Stimulated activated CD8-positive, alpha-beta memory T cell treated with anti-CD3 and anti-CD28 coated beads, Interleukin-4, amount 100 ng/mL, for 48 hours (primary cell): ENCODE measurements at regions not wholly inside any gene's neighbourhood (a gene's known extent, or its start where the extent isn't known, plus 50 kb on each side); places are given as distances from the start of the nearest gene placed in this dataset.

Source experiments
- DNase-seq: peaks from one replicate; pipeline ENCODE4 v3.0.0-alpha.2; 2020

- DNase-seq = no peak
These were observed 661.0 kb upstream of the C9orf72 start for GRCh38 chr9:28234133-28234893.

DNA sequence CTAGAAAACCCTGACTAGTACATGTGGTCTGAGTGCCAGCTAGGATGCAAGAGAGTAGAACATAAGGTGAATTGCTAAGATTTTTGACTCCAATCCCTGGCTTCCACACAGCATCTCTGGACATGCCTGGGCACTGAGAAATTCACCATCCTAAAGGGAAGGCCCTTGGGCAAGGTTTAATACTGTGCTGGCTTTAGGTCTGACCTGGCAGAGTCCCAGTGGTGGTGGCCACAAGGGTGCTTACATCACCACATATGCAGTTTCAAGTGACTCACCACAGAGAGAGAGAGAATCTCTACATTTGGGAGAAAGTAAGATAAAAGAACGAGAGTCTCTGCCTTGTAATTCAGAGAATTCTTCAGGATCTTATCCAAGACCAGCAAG, 661.6 kb upstream of the C9orf72 start:
- DNase-seq = no peak

DNA sequence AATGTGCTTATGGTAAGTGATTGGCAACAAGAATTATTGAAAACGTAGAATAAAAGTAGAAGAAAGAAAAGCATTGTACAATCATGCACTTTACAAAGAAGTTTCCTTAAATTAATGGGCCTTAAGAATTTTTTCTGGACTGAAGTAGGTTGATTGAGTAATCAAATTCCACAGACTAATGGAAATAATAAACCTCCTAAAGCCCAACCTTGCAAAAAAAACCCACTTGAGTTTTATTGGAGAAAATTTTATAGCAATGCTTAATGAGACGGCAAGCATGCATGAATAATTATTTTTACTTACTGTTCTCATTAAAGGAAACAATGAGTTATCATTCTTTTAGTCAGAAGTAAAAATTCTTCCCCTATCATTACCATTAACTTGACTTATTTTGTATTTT, 676.1 kb upstream of the C9orf72 start:
- no peak for DNase-seq

- DNase-seq = no peak
These were observed 681.9 kb upstream of the C9orf72 start for GRCh38 chr9:28255174-28255573.

GRCh38 chr9:28260330-28260729, 687.0 kb upstream of the C9orf72 start:
- no peak for DNase-seq

DNA sequence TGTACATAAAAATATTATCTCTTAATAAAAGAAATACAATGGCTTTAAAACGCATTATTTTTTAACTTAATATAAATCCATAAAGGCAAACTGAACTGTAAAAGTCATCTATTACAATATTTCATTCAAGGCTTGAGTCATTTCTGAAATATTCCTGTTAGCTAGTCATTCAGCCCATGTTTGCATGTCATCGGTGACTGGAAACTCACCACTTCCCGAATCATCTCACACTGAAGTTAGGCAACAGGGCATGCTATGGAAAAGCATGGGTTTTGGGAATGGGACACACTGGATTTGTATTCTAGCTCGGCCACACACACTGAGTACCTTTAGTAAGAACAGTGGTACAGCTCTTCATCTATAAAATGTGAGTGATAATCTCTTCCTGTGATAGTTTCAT, 691.1 kb upstream of the C9orf72 start:
- no peak for DNase-seq

DNA sequence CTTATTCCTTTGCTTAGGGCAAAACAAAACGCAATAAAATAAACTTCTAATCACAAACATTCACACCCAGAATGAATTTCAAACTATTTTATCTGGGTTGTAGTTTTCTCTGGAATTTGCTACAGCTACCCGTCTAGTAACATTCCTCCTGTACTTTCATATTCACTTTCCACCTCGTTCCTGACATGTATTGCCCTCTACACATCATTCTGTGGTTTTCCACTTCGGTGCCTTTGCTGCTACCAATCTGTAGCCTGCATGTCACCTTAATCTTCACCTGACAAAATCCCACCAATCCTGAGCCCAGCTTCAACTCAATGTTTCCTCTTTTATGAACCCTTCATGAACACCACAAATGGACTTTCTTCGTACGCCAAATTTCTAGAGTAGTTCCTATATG, 694.1 kb upstream of the C9orf72 start:
- no peak for DNase-seq

DNA sequence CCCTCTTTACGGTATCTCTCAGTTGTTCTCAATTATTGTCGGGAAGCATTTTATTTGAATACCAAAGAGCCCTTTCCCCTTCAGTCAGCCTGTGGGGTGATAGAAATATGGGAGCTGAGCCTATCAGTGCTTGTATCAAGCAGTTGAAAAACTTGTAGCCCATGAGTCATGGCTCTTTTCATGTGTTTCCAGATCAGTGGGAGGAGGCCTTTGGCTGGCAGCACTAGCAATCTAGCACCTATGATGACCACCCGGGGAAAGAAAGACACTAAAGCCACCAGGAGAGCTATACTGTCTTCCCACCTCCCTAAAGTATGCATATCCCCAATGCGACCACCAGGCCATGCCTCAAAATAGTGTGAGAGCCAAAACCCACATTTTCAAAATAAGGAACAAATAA, 696.9 kb upstream of the C9orf72 start:
- DNase-seq = no peak

DNA sequence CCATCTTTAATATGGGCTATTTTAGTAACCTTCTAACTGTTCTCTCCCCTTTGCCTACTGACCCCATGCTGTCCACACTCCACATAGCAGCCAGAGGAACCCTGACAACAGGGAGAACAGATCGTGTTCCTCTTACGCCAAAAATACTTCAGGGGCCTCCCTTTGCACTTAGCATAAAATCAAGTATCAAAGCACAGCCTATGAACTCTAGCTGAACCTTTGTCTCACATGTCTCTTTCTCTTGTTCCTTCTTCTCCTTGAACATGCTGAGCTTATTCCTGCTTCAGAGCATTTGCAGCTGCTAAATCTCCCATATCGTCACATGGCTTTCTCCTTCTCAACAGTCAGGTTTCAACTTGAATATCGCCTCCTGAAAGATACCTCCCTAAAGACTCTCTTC, 698.8 kb upstream of the C9orf72 start:
- no peak for DNase-seq

DNA sequence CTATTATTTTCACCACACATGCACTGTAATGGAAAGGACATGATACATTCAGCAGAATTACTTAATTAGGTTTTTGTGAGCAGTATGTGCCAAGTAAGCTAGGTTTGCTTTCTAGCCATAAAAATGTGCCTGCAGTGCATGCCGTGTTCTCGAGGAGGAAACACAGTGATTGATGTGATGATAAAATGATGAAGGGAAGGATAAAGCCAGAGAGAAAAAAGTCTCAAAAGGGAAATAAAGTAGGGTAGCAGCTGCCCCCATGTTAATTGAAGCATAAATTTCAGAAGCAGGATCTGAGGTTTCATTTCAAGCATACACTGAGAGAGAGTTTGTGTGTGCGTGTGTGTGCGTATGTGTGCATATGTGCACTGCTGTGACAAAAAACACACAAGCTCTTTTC, 714.2 kb upstream of the C9orf72 start:
- no peak for DNase-seq

GRCh38 chr9:28289746-28290145, 716.5 kb upstream of the C9orf72 start:
- no peak for DNase-seq

GRCh38 chr9:28293369-28294090, 720.2 kb upstream of the C9orf72 start:
- no peak for DNase-seq

- DNase-seq = no peak
These were observed 728.0 kb upstream of the C9orf72 start for GRCh38 chr9:28301281-28301680.

- no peak for DNase-seq
These were observed 744.5 kb upstream of the C9orf72 start for GRCh38 chr9:28317745-28318144.

- no peak for DNase-seq
These were observed 745.2 kb upstream of the C9orf72 start for GRCh38 chr9:28318515-28318914.

DNA sequence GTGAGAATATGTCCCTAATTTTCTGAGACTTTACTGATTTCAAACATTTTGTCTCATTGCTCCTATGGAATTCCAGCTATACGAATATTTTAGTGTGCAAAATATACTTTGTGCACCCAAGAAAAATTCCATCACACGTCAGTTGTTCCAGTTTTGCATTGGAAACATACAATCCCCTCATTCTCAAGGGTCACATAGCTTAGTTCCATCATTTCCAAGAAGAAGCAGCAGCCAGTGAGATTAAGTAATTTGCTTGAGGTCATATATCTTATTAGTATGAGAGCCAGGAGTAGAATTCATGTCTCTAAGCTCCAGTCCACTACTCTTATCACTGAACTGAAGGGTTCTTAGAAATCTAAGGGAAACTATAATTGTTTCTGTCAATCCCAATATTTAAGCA, 746.7 kb upstream of the C9orf72 start:
- no peak for DNase-seq

- no peak for DNase-seq
These were observed 747.3 kb upstream of the C9orf72 start for GRCh38 chr9:28320616-28321015.

- no peak for DNase-seq
These were observed 756.0 kb upstream of the C9orf72 start for GRCh38 chr9:28329323-28329722.

DNA sequence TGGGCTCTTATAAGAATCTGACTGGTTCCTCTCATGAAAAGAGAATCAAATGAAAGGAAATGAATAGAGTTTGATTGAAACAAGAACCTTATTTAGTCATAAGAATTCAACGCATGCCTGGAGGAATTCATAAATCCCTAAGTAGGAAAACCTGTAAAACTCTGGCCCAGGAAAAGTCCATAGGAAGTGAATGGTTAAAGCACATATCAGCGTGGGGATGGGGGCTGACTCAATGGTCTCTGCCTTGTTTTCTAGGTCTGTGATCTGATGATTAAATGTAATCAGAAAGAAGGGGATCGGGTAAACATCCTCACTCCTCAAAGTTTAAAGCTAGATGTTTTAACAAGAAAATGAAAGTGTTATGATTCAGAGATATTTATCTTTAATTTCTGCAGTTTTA, 759.4 kb upstream of the C9orf72 start:
- no peak for DNase-seq

- DNase-seq = no peak
These were observed 768.6 kb upstream of the C9orf72 start for GRCh38 chr9:28341913-28342312.

DNA sequence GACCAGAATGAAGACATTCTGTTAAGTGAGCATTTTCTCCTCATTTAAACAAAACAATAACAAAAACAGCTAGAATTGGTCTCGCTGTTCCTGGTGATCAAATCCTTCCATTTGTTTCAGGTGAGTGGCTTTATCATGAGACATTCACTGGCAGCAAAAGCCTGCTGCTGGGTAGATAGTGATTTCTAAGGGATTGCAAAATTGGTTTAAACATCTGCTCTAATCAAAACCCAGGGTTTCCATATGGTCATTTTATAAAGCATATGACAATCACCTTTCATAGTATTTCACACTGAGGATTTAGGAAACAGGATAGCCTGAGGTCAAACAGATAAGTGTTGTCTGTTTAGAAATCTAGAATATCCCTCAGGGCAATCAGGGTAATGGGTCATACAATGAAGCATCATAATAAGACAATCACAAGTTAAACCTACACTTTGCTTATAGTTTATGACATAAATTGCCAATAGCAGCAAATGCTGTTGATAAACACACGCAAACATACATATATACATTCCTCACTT, 769.6 kb upstream of the C9orf72 start:
- DNase-seq = no peak

DNA sequence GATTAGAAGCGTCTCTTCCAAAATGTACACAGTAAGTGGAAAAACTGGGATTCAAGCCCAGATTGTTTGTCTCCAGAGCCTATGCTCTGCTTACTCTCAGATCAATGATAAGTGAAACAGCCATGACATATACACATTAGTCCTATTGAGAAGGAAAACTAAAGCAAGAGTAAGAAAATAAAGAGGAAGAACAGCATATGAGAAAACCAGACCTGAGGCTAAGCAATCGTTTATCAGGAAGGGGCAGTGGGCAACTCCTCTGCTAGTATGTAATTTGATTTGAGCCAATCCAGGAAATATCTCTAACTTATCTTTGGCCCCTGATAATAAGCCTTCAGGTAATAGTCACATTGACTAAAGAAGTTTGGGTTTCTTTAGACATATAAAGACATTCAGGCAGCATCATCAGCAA, 789.9 kb upstream of the C9orf72 start:
- DNase-seq = no peak

GRCh38 chr9:28365020-28365640, 791.8 kb upstream of the C9orf72 start:
- DNase-seq = no peak

DNA sequence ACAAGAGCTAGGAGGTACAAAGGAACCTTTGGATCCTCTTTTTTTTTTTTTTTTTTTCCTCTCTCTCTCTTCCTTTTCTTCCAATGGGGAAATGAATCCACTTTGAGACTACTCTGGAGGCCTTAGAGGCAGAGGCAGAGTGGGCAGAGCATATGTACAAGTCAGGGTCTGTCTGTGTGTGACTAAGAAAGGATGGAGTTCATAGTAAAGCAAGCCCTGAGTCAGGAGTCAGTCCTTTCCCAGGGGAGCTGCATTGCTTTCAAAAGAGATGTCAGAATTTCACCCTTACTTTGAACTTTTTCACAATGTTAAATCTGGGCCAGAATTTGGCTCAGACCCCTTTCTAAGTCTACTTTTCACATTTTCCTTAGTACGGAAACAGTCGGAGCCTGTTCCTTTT, 792.4 kb upstream of the C9orf72 start:
- no peak for DNase-seq
